PC-9 (cell line): ENCODE measurements at regions not wholly inside any gene's neighbourhood (a gene's known extent, or its start where the extent isn't known, plus 50 kb on each side); places are given as distances from the start of the nearest gene placed in this dataset.

Experiments
- CTCF ChIP-seq: fragments of 200-600 bp; sonication (generic); conservative IDR thresholded peaks from 2 replicates; pipeline ENCODE4 v1.6.1; 2017; ENCODE audit warnings: mixed run types, antibody characterized with exemption, mild to moderate bottlenecking, moderate library complexity
- EZH2 ChIP-seq: fragments of 200-600 bp; sonication (generic); IDR thresholded peaks from 2 replicates; pipeline ENCODE4 v1.8.0; 2017; ENCODE audit warnings: antibody characterized with exemption, low read depth

- TF ChIP-seq CTCF (no peak), EZH2 (no peak)
Observed at GRCh38 chr1:219797683-219798082, 130.7 kb downstream of the SLC30A10 start.
